Endothelial cell of umbilical vein (primary cell): ENCODE measurements at regions not wholly inside any gene's neighbourhood (a gene's known extent, or its start where the extent isn't known, plus 50 kb on each side); places are given as distances from the start of the nearest gene placed in this dataset.

Experiments used
- EZH2 ChIP-seq: IDR thresholded peaks from 2 replicates; pipeline ENCODE4 v1.6.1; 2012; ENCODE audit warnings: borderline replicate concordance, low read depth, mild to moderate bottlenecking, moderate library complexity, low read length, inconsistent platforms; ENCODE audit not compliant: severe bottlenecking
- FOS ChIP-seq: IDR thresholded peaks from 2 replicates; pipeline ENCODE4 v1.6.1; 2011; ENCODE audit warnings: mild to moderate bottlenecking, low read length, moderate library complexity, borderline replicate concordance; ENCODE audit not compliant: insufficient read depth
- GATA2 ChIP-seq: IDR thresholded peaks from 2 replicates; pipeline ENCODE4 v1.7.0; 2011; ENCODE audit warnings: low read depth, mild to moderate bottlenecking, moderate library complexity, mixed read lengths, low read length; ENCODE audit not compliant: insufficient read length, insufficient read depth
- JUN ChIP-seq: IDR thresholded peaks from 2 replicates; pipeline ENCODE4 v1.6.1; 2011; ENCODE audit warnings: borderline replicate concordance, low read depth; ENCODE audit not compliant: insufficient read length, insufficient read depth
- MYC ChIP-seq: IDR thresholded peaks from one replicate; pipeline ENCODE4 v1.6.1; 2011; ENCODE audit warnings: mild to moderate bottlenecking, low read depth, low read length
- POLR2A ChIP-seq: IDR thresholded peaks from 2 replicates; pipeline ENCODE4 v1.6.1; 2012; ENCODE audit warnings: low read depth, mild to moderate bottlenecking, control low read depth, low read length
- POLR2AphosphoS5 ChIP-seq: IDR thresholded peaks from 2 replicates; pipeline ENCODE4 v1.6.1; 2012; ENCODE audit warnings: low read depth, mild to moderate bottlenecking, control low read depth, low read length, moderate library complexity; ENCODE audit not compliant: insufficient read depth
- TF ChIP-seq, protein P1 (sequence below), 2 donors: IDR thresholded peaks; 1 replicate in 1 of 2; 2 replicates in 1 of 2; pipeline ENCODE4 v1.5.1; 2011; ENCODE audit warnings: low read length in 2 of 2, mild to moderate bottlenecking in 2 of 2, moderate library complexity in 2 of 2, control low read depth in 1 of 2, inconsistent platforms in 1 of 2, low read depth in 1 of 2; ENCODE audit not compliant: insufficient read depth in 1 of 2; ENCODE audit errors: extremely low read depth in 1 of 2
- TF ChIP-seq, protein P2 (sequence below): IDR thresholded peaks from 2 replicates; pipeline ENCODE4 v1.6.1; 2011; ENCODE audit not compliant: insufficient read depth, insufficient read length

DNA sequence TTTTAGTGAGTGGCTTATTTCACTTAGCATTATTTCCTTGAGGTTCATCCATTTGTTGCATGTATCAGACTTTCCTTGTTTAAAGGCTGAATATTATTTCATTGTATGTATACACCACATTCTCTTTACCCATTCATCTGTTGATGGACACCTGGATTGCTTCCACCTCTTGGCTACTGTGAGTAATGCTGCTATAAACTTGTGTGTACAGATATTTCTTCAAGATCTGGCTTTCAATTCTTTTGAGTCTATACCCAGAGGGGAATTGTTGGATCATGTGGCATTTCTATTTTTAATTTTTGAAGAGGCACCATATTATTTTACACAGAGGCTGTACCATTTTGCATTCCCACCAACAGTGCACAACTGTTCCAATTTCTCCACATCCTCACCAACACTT lies 313.5 kb downstream of the RPLP1 start:
- TF ChIP-seq, protein P1, sequence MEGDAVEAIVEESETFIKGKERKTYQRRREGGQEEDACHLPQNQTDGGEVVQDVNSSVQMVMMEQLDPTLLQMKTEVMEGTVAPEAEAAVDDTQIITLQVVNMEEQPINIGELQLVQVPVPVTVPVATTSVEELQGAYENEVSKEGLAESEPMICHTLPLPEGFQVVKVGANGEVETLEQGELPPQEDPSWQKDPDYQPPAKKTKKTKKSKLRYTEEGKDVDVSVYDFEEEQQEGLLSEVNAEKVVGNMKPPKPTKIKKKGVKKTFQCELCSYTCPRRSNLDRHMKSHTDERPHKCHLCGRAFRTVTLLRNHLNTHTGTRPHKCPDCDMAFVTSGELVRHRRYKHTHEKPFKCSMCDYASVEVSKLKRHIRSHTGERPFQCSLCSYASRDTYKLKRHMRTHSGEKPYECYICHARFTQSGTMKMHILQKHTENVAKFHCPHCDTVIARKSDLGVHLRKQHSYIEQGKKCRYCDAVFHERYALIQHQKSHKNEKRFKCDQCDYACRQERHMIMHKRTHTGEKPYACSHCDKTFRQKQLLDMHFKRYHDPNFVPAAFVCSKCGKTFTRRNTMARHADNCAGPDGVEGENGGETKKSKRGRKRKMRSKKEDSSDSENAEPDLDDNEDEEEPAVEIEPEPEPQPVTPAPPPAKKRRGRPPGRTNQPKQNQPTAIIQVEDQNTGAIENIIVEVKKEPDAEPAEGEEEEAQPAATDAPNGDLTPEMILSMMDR (IDR thresholded peaks at IDR 0.05; ENCODE audit: extremely low read depth in 1 of 2, insufficient read depth in 1 of 2, low read depth in 1 of 2, low read length in 2 of 2), result no peak
- TF ChIP-seq POLR2A, result no peak
- TF ChIP-seq GATA2, result no peak
- TF ChIP-seq MYC, result no peak
- TF ChIP-seq, protein P2, sequence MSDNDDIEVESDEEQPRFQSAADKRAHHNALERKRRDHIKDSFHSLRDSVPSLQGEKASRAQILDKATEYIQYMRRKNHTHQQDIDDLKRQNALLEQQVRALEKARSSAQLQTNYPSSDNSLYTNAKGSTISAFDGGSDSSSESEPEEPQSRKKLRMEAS, result no peak
- TF ChIP-seq FOS, result no peak
- TF ChIP-seq POLR2AphosphoS5, result no peak
- TF ChIP-seq EZH2, result no peak
- TF ChIP-seq JUN, result no peak
